Heart left ventricle (tissue), 13 donors: ENCODE measurements at regions not wholly inside any gene's neighbourhood (a gene's known extent, or its start where the extent isn't known, plus 50 kb on each side); places are given as distances from the start of the nearest gene placed in this dataset.

ENCODE experiments used
- POLR2A ChIP-seq, 2 donors: fragments of 450-650 bp; IDR thresholded peaks; one replicate each; pipeline ENCODE4 v1.6.1; 2017; ENCODE audit warnings: antibody characterized with exemption in 2 of 2, mild to moderate bottlenecking in 2 of 2, moderate library complexity in 2 of 2
- TF ChIP-seq, protein P1 (sequence below), 12 donors: fragments of 200-600 bp; sonication (generic) in 4 of 12; IDR thresholded peaks; one replicate each; pipeline versions ENCODE4 v1.5.0 to v1.8.0; 2018 to 2022; ENCODE audit warnings: antibody characterized with exemption in 12 of 12, mild to moderate bottlenecking in 5 of 12
- donor health status: ischemic (EF 13 %, LVEDD 7.1; RV severe dilation, severe dysfunction).
- donor health status: DM: no; HTN: yes; CAD: no.
- donor health status: DM: no; HTN: no; CAD: no.
- donor health status: ischemic (EF 25% LVEDD 6.9; RV normal size, moderate dysfunction).
- donor health status: ischemic (EF 25% LVEDD 5.7; RV mildly dilated, moderate dysfunction).
- donor health status: ischemic (EF 35%, LVEDD 5.7; RV mildly dilated, moderate dysfunction).
- donor health status: nonischemic (EF 11% LVEDD 7.7; RV severe dilation, severe dysfunction).
- donor health status: DM: yes; HTN: yes; CAD: no.
- donor health status: PGD.
- donor health status: ischemic (EF 29% LVEDD 5.4; RV normal size, mild dysfunction).
- donor health status: nonischemic (EF 23%, LVEDD 6.1; RV moderate dilation, normal function).

DNA sequence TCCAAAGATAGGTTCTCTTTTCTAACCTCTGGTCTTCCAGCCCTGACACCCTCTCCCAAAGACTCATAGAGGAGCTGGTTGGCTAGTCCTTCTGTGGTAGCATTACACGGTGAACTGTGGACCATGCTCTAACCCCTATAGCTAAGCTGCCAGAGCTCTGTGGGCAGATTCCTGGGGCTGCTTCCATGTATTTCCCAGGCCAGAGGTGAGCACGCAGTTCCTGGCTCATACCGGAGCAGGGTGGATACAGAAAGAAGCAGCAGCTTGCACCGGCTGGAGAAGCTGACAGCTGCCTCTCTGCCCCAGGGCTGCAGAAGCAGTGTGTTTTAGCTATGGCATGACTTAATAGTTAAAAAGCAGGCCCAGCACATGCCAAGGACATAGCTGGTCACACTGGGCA, 84.1 kb upstream of the FOXP4 start:
- TF ChIP-seq POLR2A (IDR thresholded peaks at IDR 0.05) = no peak
- TF ChIP-seq, protein P1, sequence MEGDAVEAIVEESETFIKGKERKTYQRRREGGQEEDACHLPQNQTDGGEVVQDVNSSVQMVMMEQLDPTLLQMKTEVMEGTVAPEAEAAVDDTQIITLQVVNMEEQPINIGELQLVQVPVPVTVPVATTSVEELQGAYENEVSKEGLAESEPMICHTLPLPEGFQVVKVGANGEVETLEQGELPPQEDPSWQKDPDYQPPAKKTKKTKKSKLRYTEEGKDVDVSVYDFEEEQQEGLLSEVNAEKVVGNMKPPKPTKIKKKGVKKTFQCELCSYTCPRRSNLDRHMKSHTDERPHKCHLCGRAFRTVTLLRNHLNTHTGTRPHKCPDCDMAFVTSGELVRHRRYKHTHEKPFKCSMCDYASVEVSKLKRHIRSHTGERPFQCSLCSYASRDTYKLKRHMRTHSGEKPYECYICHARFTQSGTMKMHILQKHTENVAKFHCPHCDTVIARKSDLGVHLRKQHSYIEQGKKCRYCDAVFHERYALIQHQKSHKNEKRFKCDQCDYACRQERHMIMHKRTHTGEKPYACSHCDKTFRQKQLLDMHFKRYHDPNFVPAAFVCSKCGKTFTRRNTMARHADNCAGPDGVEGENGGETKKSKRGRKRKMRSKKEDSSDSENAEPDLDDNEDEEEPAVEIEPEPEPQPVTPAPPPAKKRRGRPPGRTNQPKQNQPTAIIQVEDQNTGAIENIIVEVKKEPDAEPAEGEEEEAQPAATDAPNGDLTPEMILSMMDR (IDR thresholded peaks at IDR 0.05) = no peak
